ENCODE measurements at regions not wholly inside any gene's neighbourhood (a gene's known extent, or its start where the extent isn't known, plus 50 kb on each side); places are given as distances from the start of the nearest gene placed in this dataset.
"Not testable (repeated sequence)": the region's sequence is repeated elsewhere in the genome, so short reads cannot be mapped to it uniquely, and the experiment has no call there.

GRCh38 chr4:167906851-167907250 is 185.5 kb upstream of the ANXA10 start:
- intact Hi-C loops (cut with micrococcal nuclease) = no loop called here
- Mint-ChIP-seq H3K27me3 (no peaks in the 10 kb centered on the region), H3K27ac (no peak overlapping the region), H3K9me3 (peaks cover 1% of the 10 kb centered on the region), H3K4me1 (ENCODE audit: low read depth) (no peaks in the 10 kb centered on the region), H3K36me3 (ENCODE audit: low read depth) (no peaks in the 10 kb centered on the region), H3K4me3 (no peak overlapping the region)
- DNase-seq (no peak), ATAC-seq (no peak)
- no peak for TF ChIP-seq CTCF (IDR thresholded peaks at IDR 0.05)
- CTCF ChIA-PET = no interaction called here
- POLR2A ChIA-PET = no interaction called here

GRCh38 chr4:167908816-167909215 is 183.5 kb upstream of the ANXA10 start:
- Mint-ChIP-seq H3K9me3 (peaks cover 1% of the 10 kb centered on the region), H3K4me1 (ENCODE audit: low read depth) (no peaks in the 10 kb centered on the region), H3K36me3 (ENCODE audit: low read depth) (no peaks in the 10 kb centered on the region), H3K27me3 (no peaks in the 10 kb centered on the region), H3K27ac (no peak overlapping the region), H3K4me3 (no peak overlapping the region)
- no peak for TF ChIP-seq CTCF (IDR thresholded peaks at IDR 0.05)
- CTCF ChIA-PET = no interaction called here
- POLR2A ChIA-PET = no interaction called here
- ATAC-seq (no peak), DNase-seq (no peak)
- intact Hi-C loops (cut with micrococcal nuclease) = no loop called here

GRCh38 chr4:167912535-167912934 is 179.8 kb upstream of the ANXA10 start:
- CTCF ChIA-PET; H3K36me3 Mint-ChIP-seq (ENCODE audit: low read depth); intact Hi-C loops (cut with micrococcal nuclease): not testable (repeated sequence)

GRCh38 chr4:167918077-167918476 is 174.3 kb upstream of the ANXA10 start:
- H3K4me3 Mint-ChIP-seq = no peak overlapping the region
- POLR2A ChIA-PET = no interaction called here
- TF ChIP-seq CTCF (IDR thresholded peaks at IDR 0.05) = no peak
- H3K9me3 Mint-ChIP-seq = peaks cover 19% of the 10 kb centered on the region
- intact Hi-C loops (cut with micrococcal nuclease) = no loop called here
- ATAC-seq (no peak), DNase-seq (no peak)
- no peak overlapping the region for H3K27ac Mint-ChIP-seq
- H3K4me1 Mint-ChIP-seq (ENCODE audit: low read depth) = no peaks in the 10 kb centered on the region
- CTCF ChIA-PET = no interaction called here
- peaks cover 2% of the 10 kb centered on the region for H3K36me3 Mint-ChIP-seq (ENCODE audit: low read depth)
- H3K27me3 Mint-ChIP-seq = no peaks in the 10 kb centered on the region

More at GRCh38 chr4:167912535-167912934, 179.8 kb upstream of the ANXA10 start:
- H3K27me3 Mint-ChIP-seq; DNase-seq; H3K27ac Mint-ChIP-seq; H3K4me1 Mint-ChIP-seq (ENCODE audit: low read depth); H3K9me3 Mint-ChIP-seq; POLR2A ChIA-PET; ATAC-seq; H3K4me3 Mint-ChIP-seq: not testable (repeated sequence)

GRCh38 chr4:167930166-167930565 is 162.2 kb upstream of the ANXA10 start:
- CTCF ChIA-PET = no interaction called here
- intact Hi-C loops (cut with micrococcal nuclease) = no loop called here
- Mint-ChIP-seq H3K9me3 (no peaks in the 10 kb centered on the region), H3K36me3 (ENCODE audit: low read depth) (no peaks in the 10 kb centered on the region), H3K27ac (no peak overlapping the region), H3K4me3 (no peak overlapping the region), H3K27me3 (no peaks in the 10 kb centered on the region), H3K4me1 (ENCODE audit: low read depth) (no peaks in the 10 kb centered on the region)
- no peak for ATAC-seq
- no peak for TF ChIP-seq CTCF (IDR thresholded peaks at IDR 0.05)
- POLR2A ChIA-PET = no interaction called here
- no peak for DNase-seq

- no peak for TF ChIP-seq CTCF (IDR thresholded peaks at IDR 0.05)
- intact Hi-C loops (cut with micrococcal nuclease) = no loop called here
- ChIA-PET POLR2A (interaction anchor here (0.8 kb wide), 1 partner anchor 155 kb away, joined by 3 read pairs; no protein-coding TSS in a partner anchor), CTCF (no interaction called here)
- no peak for DNase-seq
- H3K27me3 Mint-ChIP-seq = no peaks in the 10 kb centered on the region
- H3K36me3 Mint-ChIP-seq (ENCODE audit: low read depth) = no peaks in the 10 kb centered on the region
- H3K4me3 Mint-ChIP-seq = no peak overlapping the region
- no peaks in the 10 kb centered on the region for H3K4me1 Mint-ChIP-seq (ENCODE audit: low read depth)
- H3K27ac Mint-ChIP-seq = no peak overlapping the region
- H3K9me3 Mint-ChIP-seq = no peaks in the 10 kb centered on the region
- no peak for ATAC-seq
Observed at GRCh38 chr4:167934216-167934615, 158.1 kb upstream of the ANXA10 start.
